NB4 (cell line): ENCODE measurements at regions not wholly inside any gene's neighbourhood (a gene's known extent, or its start where the extent isn't known, plus 50 kb on each side); places are given as distances from the start of the nearest gene placed in this dataset.

Experiments
- CTCF ChIP-seq: IDR thresholded peaks from one replicate; pipeline ENCODE4 v1.5.1; 2012; ENCODE audit warnings: low read depth, low read length
- MYC ChIP-seq: IDR thresholded peaks from 2 replicates; pipeline ENCODE4 v1.6.1; 2011; ENCODE audit warnings: low read depth, low read length
- POLR2A ChIP-seq: IDR thresholded peaks from 2 replicates; pipeline ENCODE4 v1.6.1; 2011; ENCODE audit warnings: mild to moderate bottlenecking; ENCODE audit not compliant: insufficient read length; ENCODE audit errors: extremely low read depth
- TF ChIP-seq, protein P1 (sequence below): IDR thresholded peaks from 2 replicates; pipeline ENCODE4 v1.6.1; 2011; ENCODE audit warnings: low read depth, low read length

DNA sequence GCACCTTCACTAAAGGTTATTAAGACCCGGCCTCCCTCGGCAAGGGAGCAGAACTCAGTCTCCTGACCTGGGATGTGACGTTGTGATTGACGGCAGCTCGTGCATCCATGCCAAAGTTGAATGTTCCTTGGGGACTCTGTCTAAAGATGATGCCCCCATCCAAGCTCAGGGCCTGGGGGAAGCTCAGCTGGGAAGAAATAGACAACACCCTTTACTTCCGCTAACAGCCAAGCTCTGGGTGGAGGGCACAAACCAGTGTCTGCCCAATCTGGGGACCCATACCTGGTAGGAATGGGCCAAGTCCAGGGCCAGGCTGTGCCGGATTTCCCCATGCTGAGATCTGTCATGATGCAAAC is 95.4 kb downstream of the RMI2 start:
- TF ChIP-seq CTCF (no peak), POLR2A (no peak), MYC (no peak)
- TF ChIP-seq, protein P1, sequence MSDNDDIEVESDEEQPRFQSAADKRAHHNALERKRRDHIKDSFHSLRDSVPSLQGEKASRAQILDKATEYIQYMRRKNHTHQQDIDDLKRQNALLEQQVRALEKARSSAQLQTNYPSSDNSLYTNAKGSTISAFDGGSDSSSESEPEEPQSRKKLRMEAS: no peak
